Glomerular endothelial cell (primary cell): ENCODE measurements at regions not wholly inside any gene's neighbourhood (a gene's known extent, or its start where the extent isn't known, plus 50 kb on each side); places are given as distances from the start of the nearest gene placed in this dataset.
"Not testable (repeated sequence)": the region's sequence is repeated elsewhere in the genome, so short reads cannot be mapped to it uniquely, and the experiment has no call there.

Source experiments
- DNase-seq: peaks from one replicate; pipeline ENCODE4 v3.0.0-alpha.2; 2011; ENCODE audit warnings: low read depth, low spot score; ENCODE audit errors: extremely low read depth

GRCh38 chr21:30104241-30104640, 62.4 kb downstream of the CLDN17 start:
- no peak for DNase-seq

GRCh38 chr21:30102871-30103270, 63.7 kb downstream of the CLDN17 start:
- no peak for DNase-seq

GRCh38 chr21:30101967-30102366, 64.6 kb downstream of the CLDN17 start:
- DNase-seq: no peak

- no peak for DNase-seq
These were observed 68.8 kb downstream of the CLDN17 start for GRCh38 chr21:30097791-30098190.

- DNase-seq: no peak
These were observed 83.2 kb downstream of the CLDN17 start for GRCh38 chr21:30083225-30083945.

DNA sequence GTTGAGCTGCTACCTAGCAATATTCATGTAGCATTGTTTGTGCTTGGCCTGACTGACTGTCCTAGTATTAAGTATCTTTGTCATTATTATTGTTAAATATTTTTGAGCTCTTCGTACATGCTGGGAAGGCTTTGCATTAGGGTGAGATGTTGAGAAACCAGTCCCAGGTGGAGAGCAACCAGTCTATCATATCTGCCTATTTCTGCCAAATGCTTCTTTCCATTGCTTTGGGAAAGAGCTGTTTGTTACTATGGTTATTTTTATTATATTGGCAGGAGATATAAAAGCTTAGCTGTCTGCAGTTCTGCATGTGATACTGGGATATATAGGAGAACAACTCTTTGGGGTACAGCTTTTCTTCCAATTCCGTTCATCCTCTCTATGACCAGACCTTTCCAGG, 85.1 kb downstream of the CLDN17 start:
- DNase-seq: no peak

DNA sequence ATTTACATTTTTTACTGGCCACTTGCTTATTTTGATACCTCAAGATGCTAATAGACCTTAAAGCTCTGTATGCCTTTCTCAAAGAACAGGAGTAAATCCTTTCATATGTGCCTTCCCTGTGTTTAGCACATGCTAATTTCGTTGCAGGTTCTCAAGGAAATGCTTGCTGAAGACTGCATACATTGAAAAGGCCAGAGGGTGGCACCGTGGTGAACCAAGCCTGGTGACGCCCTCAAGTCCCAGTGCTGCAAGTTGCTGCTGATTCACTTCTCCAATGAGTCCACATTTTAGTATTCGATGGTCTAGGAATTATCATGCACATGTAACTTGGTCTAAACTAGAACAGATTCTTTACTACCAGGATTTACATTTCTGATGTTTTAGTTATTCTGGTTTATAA, 94.1 kb downstream of the CLDN17 start:
- DNase-seq: no peak

GRCh38 chr21:30058928-30059327, 107.7 kb downstream of the CLDN17 start:
- no peak for DNase-seq

DNA sequence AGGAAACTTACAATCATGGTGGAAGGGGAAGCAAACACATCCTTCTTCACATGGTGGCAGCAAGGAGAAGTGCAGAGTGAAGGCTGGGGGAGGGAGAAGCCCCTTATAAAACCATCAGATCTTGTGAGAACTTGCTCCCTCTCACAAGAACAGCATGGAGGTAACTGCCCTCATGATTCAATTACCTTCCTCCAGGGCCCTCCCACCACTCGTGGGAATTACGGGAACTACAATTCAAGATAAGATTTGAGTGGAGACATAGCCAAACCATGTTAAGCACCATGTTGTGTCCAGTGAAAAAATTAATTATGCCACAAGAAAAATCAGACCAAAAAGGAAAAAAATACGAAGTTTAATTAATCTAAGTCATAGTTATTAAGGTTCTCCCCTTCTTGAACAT, 109.5 kb downstream of the CLDN17 start:
- no peak for DNase-seq

DNA sequence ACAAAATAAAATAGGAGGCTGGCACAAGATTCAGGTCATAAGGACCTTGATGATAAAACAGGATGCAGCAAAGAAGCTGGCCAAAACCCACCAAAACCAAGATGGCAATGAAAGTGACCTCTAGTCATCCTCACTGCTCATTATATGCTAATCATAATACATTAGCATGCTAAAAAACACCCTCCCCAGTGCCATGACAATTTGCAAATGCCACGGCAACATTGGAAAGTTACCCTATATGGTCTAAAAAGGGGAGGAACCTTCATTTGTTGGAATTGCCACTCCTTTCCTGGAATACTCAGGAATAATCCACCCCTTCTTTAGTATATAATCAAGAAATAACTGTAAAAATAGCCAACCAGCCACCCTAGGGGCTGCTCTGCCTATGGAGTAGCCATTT, 108.8 kb upstream of the GRIK1 start:
- no peak for DNase-seq

- peak; percentile 2 for DNase-seq
These were observed 104.8 kb upstream of the GRIK1 start for GRCh38 chr21:30044447-30045064.

DNA sequence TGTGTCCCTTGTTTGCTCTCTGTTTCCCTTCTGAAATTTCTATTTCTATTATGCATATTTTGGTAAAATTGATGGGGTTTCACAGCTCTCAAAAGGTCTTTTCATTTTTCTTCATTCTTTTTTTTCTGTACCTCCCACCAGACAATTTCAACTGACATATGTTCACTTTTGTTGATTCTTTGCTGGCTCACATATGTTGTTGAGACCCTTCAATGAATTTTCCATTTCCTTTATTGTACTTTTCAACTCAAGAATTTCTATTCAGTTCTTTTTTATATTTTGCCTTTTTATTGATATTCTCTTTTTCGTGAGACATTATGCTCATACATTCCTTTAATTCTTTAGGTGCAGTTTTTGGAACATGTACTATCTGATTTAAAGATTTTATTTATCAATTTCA, 102.6 kb upstream of the GRIK1 start:
- no peak for DNase-seq

DNA sequence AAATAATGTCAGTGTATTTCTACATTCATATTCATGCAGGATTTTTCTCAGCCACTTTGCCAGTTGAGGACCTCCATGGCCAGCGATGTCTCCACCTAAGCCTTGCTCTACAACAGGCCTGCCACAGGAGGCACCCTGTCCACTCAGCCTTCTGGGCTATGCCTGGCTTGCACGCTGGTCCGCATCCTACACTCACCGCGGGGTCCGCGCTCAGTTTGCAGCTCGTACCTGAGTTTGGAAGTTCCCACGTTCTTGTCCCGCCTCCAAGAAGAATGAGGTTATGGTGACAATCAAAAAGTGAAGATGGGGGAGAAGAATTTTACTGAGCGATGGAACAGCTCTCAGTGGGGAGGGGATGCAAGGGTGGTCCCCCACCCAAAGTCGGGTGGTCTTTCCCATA, 93.6 kb upstream of the GRIK1 start:
- DNase-seq: no peak

- DNase-seq: no peak
These were observed 90.6 kb upstream of the GRIK1 start for GRCh38 chr21:30030416-30030815.

- DNase-seq: no peak
These were observed 88.7 kb upstream of the GRIK1 start for GRCh38 chr21:30028537-30028936.

DNA sequence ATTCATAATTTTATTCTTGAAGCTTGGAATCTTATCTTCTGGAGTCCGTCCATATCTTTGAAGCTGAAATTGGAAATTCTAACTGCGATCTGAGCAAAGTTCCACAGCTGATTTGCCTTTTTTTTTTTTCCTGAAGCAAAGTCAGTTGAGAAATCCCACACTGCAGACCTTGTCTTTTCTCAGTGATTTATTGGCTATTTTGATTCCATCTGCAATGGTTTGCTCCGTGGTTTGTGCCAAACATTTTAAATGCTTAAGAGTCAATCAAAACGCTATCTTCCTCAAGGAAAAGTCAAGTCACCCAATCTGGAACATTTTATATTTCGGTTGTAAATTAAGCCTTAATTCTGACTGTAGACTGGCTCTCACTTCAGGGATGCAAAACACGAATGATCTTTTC, 88.2 kb upstream of the GRIK1 start:
- DNase-seq: no peak

DNA sequence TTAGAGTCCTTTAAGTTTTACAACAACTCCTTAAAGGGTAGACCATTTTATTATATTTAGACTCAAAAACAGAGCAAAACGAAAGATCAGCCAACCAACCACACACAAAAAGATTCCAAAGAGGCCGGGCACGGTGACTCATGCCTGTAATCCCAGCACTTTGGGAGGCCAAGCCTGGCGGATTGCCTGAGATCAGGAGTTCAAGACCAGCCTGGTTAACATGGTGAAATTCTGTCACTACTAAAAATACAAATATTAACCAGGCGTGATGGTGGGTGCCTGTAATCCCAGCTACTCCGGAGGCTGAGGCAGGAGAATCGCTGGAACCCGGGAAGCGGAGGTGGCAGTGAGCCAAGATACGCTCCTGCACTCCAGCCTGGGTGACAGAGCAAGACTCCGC, 83.3 kb upstream of the GRIK1 start:
- DNase-seq: not testable (repeated sequence)

- DNase-seq: no peak
These were observed 75.1 kb upstream of the GRIK1 start for GRCh38 chr21:30014886-30015285.

DNA sequence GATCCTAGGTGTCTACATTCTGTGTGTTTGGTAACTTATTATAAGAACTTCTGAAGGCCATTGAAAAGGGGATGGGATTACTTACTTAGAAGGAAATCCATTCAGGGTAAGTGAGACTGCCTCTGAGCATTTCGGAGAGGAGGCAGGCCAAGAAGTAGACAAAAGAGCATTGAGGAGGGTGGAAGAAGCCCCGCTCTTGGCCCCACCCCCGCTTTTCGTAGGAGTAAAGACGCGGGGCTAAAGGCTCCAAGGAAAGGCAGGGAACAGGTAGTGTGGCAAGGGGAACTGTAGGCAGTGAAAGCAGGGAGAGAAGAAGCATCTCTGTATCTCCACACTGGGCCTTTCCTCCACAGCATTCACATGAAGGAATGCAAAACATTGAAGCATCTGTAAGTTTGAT, 51.8 kb upstream of the GRIK1 start:
- no peak for DNase-seq

DNA sequence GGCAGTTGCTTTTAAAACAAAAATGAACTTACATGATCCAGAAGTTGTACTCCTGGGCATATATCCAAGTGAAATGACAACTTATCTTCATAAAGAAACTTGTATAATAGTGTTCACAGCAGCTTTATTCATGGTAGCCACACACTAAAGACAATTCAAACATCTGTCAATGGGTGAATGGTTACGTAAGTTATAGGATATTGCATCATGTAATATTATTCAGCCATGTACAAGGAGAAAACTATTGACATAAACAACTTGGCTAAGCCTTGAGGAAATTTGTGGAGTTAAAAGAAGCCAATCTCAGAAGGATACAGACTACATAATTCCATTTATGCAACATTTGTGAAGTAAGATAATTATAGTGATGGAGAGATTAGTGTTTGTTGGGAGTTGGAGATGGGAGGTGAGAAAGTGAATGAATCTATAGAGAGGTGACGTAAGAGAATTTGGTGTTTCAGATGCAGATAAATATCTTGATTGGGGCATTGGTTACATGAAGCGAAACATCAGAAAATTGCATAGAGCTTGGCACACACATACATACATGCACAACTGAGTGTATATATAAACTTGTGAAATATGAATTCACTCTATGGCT, 49.9 kb upstream of the GRIK1 start:
- no peak for DNase-seq
